GM12872 (cell line): ENCODE measurements at regions not wholly inside any gene's neighbourhood (a gene's known extent, or its start where the extent isn't known, plus 50 kb on each side); places are given as distances from the start of the nearest gene placed in this dataset.

Source experiments
- TF ChIP-seq, protein P1 (sequence below): IDR thresholded peaks from 3 replicates; pipeline ENCODE4 v1.5.1; 2011; ENCODE audit warnings: low read depth, mild to moderate bottlenecking, low read length, moderate library complexity; ENCODE audit not compliant: insufficient read depth

DNA sequence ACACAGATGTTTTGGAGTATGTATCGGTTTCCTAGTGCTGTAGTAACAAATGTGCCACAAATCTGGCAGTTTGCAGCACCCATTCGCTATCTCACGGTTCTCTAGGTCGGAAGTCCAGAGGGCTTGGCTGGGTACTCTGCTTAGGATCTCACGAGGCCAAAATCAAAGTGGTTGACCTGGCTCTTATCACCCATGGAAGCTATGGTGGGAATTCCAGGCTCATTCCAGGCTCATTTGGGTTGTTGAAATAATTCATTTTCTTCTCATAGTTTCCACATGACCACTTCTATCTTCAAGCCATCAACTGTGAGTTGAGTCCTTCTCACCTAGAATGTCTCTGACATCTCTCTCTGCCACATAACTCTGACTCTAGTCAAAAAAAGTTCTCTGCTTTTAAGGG, 431.0 kb upstream of the TMPO start:
- TF ChIP-seq, protein P1, sequence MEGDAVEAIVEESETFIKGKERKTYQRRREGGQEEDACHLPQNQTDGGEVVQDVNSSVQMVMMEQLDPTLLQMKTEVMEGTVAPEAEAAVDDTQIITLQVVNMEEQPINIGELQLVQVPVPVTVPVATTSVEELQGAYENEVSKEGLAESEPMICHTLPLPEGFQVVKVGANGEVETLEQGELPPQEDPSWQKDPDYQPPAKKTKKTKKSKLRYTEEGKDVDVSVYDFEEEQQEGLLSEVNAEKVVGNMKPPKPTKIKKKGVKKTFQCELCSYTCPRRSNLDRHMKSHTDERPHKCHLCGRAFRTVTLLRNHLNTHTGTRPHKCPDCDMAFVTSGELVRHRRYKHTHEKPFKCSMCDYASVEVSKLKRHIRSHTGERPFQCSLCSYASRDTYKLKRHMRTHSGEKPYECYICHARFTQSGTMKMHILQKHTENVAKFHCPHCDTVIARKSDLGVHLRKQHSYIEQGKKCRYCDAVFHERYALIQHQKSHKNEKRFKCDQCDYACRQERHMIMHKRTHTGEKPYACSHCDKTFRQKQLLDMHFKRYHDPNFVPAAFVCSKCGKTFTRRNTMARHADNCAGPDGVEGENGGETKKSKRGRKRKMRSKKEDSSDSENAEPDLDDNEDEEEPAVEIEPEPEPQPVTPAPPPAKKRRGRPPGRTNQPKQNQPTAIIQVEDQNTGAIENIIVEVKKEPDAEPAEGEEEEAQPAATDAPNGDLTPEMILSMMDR, result no peak

DNA sequence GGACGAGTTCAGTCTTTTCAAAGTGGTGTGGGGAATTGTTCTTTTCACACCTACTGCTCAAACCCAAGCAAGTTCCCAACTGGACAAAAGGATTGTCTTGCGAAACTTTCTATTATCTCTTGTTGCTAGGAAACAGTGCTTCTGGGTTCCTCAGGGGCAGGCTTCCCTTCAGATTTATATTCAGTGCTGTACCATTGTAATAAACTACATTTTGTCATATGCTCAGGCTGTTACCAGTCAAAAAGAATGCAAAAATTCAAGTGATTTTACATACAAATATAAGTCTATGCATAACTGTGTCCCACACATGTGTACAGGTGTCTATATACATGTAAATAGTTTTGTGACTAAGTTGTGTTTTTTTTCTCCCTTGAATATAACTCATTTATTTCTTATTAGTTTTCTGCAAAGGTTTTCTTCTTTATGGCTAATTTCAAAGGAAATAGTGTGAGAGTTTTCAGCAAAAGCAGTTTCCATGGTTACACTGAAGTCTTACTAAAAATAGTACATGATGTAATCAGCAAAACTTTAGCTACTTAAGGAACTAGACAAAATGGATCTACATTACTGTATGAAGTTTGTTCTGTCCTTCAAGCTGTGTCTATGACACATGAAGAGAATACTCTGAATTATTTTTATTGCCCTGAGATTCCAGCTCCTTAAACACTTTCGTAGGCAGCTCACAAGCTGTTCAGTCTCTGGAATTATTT, 430.2 kb upstream of the TMPO start:
- TF ChIP-seq, protein P1, result no peak

DNA sequence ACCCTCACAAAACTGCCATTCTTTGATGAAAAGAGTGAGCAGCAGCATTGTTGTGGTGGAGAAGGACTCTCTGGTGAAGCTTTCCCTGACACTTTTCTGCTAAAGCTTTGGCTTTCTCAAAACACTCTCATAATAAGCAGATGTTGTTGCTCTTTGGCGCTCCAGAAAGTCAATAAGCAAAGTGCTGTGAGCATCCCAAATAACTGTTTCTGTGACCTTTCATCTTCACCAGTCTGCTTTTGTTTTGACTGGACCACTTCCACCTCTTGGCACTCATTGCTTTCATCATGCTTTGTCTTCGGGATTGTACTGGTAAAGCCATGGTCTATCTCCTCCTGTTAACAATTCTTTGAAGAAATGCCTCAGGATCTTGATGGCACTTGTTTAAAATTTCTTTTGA, 424.7 kb upstream of the TMPO start:
- TF ChIP-seq, protein P1, result no peak

DNA sequence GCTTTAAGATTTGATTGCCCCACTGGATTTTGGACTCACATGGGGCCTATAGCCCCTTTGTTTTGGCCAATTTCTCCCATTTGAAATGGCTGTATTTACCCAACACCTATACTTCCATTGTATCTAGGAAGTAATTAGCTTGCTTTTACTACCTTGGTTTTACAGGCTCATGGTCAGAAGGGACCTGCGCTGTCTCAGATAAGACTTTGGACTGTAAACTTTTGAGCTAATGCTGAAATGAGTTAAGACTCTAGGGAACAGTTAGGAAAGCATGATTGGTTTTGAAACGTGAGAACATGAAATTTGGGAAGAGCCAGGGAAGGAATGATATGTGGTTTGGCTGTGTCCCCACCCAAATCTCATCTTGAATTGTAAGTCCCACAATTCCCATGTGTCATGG, 419.0 kb upstream of the TMPO start:
- TF ChIP-seq, protein P1, result no peak

DNA sequence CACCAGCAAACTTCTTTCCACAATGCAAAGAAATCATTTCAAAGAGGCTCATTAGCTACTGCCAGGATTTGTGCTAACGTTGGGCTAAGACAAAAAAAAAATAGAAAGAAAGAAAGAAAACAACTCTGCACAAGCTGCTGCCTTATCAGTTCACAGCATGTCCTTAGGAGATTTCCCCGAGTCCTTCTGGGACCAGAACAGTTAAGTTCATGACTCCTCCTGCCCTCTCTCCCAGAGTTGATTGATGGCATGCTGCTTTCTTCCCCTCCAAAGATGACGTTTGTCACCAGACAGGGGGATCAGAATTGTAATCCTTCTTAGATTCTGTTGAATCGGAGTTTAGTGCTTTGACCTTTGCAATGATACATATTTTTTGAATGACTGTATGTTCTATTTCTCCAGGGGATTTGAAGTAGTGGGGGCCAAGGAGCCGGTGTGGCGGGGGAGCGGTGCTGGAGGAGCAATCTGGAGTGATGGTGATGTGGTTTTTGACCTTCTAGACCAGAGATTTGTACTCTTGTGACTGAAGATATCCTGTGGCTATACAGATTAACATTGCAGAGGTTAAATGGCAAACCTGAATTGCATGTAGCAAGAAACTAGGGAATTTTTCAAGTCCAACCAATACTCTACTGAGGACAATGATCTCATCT, 409.2 kb upstream of the TMPO start:
- TF ChIP-seq, protein P1, result no peak

DNA sequence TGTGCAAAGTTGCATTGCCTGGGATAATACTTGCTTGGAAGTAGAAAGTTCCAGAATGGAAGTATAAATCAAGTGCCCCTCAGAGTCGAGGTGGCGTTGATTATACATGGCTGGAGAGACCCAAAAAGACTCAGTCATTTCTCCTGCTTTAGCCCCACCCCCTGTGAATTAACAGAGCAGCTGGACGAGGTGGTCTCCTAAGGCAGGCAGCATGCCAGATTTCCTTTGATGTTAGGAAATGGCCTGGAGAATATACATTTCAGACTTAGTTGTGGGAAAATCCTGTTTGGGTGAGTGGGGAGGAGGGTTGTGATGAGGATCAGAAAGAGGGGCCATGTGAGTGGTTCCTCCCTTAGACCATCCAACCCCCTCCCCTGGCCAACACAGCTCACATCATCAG, 406.1 kb upstream of the TMPO start:
- TF ChIP-seq, protein P1, result no peak

DNA sequence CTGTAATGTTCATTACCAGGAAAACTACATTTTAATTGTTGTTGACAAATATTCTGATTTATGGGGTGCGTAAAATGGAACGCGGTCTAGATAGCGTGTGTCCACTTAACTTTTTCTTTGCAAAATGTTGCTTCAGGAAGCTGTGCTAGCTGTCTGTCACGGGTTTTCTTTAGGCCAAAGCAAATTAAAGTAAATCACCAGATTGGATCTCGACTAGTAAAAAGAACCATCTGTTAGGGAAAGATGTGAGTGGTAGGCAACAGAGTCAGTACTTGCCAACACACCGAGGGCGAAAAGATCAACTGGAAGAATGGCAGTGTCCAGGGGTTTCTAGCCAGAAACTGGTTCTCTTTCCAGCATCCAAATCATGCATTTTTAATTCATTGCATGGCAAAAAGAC, 404.9 kb upstream of the TMPO start:
- TF ChIP-seq, protein P1, result no peak
